DMS 273 treated with DMSO at 0.1 percent for 48 hours (cell line): ENCODE measurements at regions not wholly inside any gene's neighbourhood (a gene's known extent, or its start where the extent isn't known, plus 50 kb on each side); places are given as distances from the start of the nearest gene placed in this dataset.
A peak's percentile ranks its signal among the peaks of the same experiment; 100 is the strongest.
"Not testable (repeated sequence)": the region's sequence is repeated elsewhere in the genome, so short reads cannot be mapped to it uniquely, and the experiment has no call there.

Experiments used
- DNase-seq: peaks from one replicate; lab custom pipeline; 2025; lab: John Stamatoyannopoulos, UW

DNA sequence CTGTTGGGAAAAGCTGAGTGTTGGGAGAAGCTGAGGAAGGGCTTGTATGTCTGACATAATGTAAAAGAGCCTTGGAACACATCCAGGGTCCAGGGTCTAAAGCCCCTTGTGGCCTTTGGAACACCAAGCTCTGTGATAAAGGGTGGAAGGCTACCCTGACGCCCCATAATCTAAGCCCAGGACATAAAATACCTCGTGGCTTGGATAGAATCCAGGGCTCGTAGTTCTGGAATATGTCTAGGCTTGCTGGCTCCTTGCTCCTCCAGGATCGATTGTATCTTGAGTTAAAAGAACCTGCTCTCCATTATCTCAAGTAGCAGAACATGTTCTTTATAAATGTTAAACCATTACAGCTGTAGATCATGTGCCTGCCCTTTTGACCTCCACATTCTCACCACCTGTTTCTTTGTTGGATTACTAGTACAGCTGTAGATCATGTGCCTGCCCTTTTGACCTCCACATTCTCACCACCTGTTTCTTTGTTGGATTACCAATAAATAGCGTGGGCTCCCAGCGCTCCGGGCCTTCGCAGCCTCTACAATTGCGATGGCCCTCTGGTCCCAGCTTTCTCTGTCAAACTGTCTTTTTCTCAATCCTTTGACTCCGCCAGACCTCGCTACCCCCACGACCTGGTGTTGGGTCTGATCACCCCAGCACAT, 246.9 kb upstream of the KCNH7 start:
- not testable (repeated sequence) for DNase-seq

DNA sequence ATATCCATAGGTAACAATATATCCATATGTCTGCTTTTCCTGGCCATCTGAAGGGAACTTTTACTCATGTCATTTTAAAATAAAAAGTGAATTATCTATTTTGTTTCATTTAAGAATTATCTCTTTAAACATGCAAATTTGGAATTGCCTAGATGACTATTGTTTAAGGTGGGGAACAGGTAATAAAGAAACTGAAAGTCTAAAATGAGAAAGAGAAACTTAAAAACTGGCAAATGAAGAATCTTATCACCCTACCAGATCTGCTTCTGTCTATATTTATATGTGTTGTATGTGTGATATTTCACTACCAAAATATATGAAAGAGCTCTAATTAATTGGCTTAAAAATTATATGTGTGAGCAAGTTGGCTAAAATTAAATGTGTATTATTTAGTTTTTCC, 243.2 kb upstream of the KCNH7 start:
- no peak for DNase-seq

DNA sequence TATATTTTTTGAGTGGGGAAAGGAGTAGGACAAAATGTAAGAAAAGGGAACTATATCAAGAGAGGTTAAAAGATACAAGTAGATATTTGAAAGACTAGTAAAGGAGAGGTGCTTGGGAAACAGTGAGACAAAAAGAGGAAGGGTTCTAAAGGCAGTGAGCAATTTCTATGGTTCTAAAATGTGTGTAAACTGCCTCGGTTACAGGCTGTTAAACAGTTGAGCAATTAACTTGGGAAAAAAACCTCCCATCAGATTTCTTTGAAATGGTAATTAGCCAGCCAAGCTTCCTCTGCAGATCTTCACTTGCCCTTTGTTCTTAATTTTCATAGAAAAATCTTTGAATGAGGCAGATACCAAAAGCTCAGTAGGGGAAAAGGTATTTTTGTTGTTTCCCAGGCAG, 238.7 kb upstream of the KCNH7 start:
- no peak for DNase-seq

DNA sequence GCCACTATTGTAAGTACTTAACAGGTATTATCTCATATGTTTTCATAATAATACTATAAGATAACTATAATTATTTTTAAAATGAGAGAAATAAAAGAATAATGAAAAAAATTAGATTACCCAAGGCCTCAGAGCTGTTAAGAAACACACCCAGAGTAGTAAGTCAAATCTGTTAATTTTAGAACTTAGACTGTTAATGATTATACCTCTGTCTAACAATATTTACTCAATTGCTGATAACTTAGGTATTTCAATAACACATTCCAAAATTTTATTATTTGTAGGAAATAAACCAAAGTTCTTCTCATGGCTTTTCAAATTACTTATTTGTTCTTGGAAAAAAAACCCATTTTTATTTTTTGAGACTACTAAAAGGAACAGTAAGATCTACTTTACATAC, 227.5 kb upstream of the KCNH7 start:
- no peak for DNase-seq

DNA sequence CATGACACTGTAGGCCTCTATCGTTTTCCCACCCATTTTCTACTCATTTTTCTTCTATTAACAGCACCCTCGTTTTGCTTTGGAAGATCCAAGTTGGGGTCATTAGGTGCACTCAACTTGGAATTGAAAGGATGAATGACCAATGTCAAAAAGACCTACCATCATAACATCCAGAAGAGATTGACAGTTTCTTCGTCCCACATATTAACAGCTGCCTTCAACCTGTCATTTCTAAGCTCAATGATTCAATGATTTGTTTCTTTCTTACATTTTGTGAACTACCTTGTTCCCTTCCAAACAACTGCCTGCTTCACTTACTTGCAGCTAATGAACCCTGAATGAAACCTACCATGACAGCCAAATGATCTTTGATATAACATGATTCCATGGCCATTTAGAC, 224.0 kb upstream of the KCNH7 start:
- no peak for DNase-seq

DNA sequence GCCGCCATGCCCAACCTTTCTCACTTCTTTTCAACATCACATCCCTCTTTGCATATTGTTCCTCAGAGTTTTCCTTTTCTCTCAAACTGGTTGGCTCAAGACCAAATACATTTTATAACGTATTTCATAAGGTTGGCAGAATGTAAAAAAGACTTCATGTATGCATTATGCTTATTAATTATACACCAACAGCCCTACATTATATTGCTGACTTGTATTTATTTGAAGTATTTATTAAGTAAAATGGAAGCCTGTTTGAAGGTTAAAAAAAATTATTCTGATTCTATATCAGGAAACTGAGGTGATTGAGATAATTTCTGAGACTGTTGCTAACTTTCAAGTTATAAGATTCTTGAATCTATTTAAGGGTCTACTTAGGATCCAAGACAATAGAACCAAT, 208.0 kb upstream of the KCNH7 start:
- DNase-seq: no peak

DNA sequence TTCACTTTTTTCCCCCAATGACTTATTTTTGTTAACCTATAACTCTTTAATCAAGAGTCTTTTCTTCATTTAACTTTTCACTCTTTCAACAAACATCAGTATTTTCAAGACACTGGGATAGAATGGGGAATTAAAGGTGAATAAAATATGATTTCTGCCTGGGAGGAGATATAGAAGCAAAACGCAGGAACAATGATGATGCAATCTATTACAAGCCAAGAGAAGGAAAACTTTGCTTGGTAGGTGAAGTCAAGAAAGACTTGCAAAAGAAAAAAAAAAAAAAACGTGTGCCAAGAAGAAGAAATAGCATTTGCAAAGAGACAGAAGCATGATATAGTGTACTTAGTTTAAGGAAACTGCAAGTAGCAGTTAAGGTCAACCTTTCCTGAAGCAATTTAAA, 207.3 kb upstream of the KCNH7 start:
- DNase-seq: no peak

DNA sequence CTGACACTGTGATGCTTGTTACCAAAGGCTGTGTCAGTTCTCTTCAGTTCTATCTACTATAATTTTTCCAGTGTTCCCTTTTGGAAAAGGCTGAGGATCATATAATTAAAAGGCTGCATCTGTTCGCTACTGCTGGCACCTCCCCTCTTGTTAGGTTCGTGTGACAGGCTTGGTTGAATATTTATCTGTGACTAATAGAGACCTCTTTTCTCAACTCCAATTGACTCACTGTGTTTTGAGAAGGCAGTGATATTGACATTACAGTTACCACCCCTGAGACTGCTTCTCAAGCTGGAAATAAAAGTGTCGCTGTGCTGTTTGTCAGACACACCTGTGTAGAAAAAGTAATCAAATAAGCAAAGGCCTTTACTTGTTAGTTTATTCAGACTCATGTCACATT, 205.5 kb upstream of the KCNH7 start:
- no peak for DNase-seq

DNA sequence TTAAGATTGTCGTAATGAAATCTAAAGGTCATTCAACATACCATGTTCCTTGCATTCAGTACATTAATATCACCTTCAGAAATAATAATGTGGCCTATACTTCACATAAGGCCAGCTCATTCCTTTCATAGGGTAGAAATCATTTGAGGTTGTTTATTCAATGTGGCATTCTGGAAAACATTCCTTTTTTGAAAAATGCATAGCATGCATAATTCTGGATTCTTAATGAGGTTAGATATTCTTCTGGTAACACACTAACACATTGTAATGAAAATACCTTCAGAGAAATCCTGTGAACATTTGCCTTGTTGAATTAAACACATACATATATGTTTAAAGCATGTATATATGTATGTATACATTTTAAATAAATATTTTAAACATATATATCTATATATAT, 204.6 kb upstream of the KCNH7 start:
- DNase-seq: no peak

DNA sequence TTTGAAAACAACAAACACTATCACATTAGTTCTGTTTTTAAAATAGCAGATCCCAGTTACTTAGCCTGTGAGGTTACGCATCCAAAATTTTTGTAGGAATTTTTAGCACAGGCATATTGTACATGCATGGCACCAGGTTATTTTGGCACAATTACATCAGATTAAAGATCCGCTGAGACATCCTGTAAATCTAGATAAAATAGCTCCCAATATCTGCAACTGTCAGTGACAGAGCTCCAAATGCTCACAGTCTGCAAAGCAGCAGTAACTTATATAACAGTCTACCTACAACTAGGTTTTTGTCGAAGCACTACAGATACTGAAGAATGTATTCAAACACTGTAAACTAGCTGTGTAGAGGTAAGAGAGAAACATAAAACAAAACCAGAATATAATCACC, 200.7 kb upstream of the KCNH7 start:
- DNase-seq: no peak

DNA sequence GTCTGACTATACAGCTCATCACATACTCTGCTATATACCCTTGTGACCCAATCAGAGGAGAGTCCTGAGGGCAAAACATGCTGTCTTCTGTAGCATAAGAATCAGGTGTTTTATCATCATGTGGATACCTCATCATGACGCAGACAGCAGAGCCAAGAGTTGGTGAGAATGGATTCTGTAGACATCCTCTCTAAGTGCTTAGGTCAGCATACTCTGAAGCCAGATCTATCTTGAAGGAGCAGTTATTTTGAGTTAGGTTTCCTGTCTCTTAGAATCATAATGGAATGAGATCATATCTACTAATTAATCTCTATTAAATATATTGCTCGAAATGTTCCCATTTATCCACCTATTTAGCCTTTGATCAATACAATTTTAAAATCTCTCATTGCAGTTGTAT, 190.2 kb upstream of the KCNH7 start:
- DNase-seq: no peak

DNA sequence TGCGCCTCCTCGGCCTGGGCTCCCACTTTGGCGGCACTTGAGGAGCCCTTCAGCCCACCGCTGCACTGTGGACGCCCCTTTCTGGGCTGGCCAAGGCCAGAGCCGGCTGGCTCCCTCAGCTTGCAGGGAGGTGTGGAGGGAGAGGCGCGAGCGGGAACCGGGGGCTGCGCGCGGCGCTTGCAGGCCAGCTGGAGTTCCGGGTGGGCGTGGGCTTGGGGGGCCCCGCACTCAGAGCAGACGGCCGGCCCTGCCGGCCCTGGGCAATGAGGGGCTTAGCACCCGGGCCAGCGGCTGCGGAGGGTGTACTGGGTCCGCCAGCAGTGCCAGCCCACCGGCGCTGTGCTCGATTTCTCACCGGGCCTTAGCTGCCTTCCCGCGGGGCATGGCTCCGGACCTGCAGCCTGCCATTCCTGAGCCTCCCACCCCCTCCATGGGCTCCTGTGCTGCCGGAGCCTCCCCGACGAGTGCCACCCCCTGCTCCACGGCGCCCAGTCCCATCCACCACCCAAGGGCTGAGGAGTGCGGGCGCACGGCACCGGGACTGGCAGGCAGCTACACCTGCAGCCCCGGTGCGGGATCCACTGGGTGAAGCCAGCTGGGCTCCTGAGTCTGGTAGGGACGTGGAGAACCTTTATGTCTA, 187.7 kb upstream of the KCNH7 start:
- not testable (repeated sequence) for DNase-seq

DNA sequence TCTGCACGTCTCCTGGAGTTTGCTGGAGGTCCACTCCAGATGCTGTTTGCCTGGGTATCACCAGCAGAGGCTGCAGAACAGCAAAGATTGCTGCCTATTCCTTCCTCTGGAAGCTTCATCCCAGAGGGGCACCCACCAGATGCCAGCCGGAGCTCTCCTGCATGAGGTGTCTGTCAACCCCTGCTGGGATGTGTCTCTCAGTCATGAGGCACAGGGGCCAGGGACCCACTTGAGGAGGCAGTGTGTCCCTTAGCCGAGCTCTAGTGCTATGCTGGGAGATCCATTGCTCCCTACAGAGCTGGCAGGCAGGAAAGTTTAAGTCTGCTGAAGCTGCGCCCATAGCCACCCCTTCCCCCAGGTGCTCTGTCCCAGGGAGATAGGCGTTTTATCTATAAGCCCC, 178.3 kb upstream of the KCNH7 start:
- not testable (repeated sequence) for DNase-seq

DNA sequence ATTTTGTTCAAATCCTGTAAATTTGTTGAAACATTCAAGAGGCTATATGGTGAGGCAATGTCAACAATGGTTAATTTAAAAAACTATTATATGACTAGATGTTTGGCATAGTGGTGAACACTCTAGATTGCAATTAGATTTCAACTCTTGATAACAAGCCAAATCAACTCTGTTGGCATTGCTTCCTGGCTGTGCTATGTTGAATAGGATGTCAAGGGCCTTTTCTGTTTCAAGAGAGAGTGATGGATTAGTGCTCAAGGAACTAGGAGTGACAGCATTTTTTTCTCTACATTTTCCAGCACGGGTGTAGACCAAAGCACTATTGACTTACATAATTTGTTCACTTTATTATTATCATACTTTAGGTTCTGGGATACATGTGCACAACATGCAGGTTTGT, 172.4 kb upstream of the KCNH7 start:
- DNase-seq: no peak

DNA sequence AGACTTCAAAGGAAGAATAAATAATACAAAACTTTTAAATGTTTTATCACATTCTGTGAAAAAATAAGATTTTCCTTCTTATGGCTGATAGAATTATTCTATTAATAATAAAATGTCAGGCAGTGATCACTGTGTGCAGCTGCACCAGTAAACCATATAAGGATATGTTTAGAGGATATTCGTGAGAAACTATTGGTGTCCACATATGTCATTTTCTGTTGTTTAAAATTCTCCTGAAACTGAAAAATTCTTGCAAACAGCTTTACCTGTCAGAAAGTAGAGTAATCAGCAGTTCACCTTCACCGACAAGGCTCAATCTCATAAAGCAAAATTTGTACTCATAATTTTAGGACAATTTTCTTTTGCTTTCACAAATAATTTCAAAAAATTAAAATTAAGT, 170.1 kb upstream of the KCNH7 start:
- no peak for DNase-seq

DNA sequence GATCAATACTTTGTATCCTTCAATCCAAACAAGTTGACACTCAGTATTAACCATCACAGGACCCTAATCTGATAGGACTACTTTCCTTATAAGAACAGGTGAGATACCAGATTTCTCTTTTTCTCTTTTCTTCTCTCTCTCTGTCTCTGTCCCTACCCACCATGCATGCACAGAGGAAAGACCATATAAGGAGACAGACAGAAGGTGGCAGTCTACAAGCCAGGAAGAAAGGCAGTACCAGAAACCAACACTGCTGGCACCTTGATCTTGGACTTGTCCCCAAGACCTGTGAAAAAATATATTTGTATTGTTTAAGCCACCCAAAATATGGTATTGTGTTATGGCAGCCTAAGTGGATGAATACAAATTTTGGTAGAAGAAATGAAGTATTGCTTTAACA, 156.2 kb upstream of the KCNH7 start:
- no peak for DNase-seq

DNA sequence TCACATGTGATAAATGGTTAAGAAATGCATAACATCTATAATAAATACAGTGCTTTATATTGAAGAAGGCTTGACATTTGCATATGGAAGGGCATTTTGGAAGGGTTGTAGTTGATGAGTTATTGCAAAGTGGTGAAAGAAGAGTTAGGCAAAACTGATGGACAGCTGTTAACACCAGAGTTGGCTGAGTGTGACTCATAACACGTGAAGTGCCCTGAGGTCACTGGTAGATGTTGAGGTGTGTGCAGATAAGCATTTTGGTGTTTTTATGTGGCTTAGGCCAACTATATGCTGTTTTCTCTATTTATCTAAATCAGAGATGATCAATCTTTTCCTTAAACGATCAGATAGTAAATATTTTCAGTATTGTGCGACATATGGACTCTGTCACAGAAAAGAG, 154.3 kb upstream of the KCNH7 start:
- DNase-seq: no peak

DNA sequence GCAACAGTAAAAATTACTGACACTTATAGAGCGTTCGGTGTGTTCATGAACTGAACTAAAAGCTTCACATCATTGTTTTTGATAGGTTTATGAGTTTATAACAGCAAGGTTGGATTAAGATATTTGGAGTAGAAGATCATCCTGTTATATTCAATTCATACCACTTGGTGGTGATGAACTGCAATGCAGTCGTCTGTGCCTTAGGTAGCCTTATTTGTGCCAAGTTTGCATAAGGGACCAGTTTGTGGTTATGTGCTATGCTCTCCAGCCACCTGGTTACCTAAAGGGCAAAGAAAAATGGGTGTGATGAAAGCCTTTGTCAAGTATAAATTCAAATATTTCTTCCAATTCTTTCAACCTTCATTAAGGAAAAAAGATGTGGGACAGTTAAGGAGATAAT, 150.9 kb upstream of the KCNH7 start:
- DNase-seq: no peak

DNA sequence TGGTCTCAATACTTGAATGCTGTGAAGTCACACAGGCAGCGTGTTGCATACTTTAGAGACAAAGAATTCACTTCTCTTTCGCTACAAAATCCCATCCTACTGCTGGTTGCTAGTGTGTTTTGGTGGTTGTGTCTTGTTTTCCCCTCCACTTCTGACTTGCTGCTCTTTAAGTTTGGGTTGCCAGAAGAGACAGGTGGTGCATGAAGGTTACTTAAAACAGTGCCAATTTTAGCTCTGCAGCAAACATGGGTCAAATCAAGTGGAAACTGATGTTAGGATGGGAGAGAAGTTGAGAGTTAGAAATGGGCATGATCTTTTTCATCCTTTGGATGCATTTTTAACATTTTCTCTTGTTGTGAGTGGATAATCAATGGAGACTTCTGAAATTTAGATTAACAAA, 136.2 kb upstream of the KCNH7 start:
- peak; percentile 30 for DNase-seq

DNA sequence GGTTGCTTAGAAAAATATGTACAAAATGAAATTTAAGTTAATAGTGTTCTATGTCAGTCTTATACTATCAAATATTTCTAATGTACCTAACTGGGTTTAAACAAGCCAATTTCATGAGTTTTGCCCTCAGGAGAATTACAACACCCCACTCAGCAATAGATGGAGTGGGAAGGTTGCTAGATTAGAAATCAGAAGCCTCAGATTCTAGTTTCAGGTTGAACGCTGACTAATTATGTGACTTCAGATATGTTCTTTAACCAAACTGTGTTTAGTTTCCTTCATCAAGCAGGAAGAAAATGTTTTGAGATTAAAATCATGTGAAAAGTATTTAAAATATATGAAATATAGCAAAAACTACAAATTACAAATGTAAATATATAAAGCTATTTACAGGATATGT, 133.8 kb upstream of the KCNH7 start:
- no peak for DNase-seq

DNA sequence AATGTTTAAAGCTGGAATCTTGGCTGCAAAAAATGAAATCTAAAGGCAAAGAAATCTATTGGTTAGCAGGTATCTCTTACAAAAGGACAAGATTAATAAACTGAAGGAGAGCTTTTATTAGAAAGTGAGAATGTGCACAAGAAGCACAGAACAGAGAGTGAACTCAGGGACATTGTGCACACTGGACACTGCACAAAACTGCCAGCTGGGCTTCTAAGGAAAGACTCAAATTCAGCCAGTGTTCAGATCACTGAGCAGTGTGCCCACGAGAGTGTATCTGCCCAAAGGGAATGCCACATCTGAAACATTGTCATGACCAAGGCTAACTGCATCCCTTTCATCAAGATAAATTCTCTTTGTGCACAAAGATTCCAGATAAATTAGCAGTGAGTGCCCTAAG, 129.7 kb upstream of the KCNH7 start:
- DNase-seq: no peak

DNA sequence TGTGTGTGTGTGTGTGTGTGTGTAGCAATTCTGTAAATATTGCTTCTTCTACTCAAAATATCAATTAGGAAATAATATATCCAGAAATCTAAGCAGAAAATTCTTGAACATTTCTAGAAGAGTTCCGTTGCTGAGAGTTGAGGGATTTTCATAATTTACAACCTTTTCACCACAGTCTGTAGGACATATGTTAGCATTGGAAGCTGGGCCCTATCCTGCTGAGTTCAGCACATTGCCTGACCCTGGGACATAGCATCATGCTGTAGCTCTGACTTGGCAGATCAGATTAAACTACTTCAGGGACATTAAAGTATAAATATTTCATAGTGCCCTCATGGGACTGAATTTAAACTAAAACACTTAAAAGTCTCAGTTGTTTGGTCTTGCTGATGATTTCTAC, 129.2 kb upstream of the KCNH7 start:
- DNase-seq: no peak

DNA sequence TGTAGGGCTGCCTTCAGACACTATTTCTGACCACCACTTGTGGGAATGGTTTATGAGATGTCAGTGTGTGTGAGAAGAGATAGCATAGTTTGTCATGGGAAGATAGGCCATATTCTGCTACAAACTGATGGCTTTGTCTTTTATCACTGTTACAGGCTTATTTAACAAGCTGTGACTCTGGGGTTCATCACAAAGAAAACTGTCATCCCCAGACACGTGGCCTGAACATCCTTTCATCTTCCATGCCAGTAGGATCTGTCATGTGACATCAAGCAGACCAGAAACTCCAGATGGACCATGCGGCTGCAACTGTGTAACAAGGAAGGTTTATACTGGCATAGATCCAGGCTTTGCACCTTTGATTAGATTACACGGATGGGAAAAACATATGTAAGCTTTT, 128.6 kb upstream of the KCNH7 start:
- no peak for DNase-seq

DNA sequence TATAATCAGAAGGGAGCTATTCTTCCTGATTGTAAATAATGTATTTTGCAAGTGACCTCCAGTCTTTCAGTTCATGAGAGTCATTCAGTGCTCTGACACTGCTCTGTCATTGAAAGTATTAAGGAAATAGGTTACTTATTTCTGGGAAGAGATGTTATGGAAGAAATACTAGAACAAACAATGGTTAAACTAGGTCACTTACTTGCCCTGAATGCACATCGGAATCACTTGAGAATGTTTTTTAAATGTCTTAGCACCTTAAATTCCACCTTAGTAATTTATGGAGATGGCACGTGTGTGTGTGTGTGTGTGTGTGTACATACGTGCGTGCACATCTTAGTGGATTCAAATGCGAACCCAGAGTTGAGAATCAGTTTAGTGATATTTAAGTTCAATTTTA, 126.6 kb upstream of the KCNH7 start:
- DNase-seq: no peak
